Stimulated activated CD4-positive, alpha-beta T cell treated with anti-CD3 and anti-CD28 coated beads, Interleukin-15, amount 100 ng/mL, for 48 hours (primary cell): ENCODE measurements at regions not wholly inside any gene's neighbourhood (a gene's known extent, or its start where the extent isn't known, plus 50 kb on each side); places are given as distances from the start of the nearest gene placed in this dataset.

Source experiments
- DNase-seq, 2 donors: peaks; one replicate each; pipeline ENCODE4 v3.0.0-alpha.2; 2020; ENCODE audit warnings: low read depth in 2 of 2

GRCh38 chr5:6236170-6236793 lies 142.1 kb downstream of the MED10 start:
- no peak for DNase-seq

- no peak for DNase-seq
Observed at GRCh38 chr5:6235726-6236125, 142.6 kb downstream of the MED10 start.

- DNase-seq: no peak
Observed at GRCh38 chr5:6228257-6229250, 149.8 kb downstream of the MED10 start.

- no peak for DNase-seq
Observed at GRCh38 chr5:6225121-6225607, 153.2 kb downstream of the MED10 start.

- no peak for DNase-seq
Observed at GRCh38 chr5:6224406-6224805, 153.9 kb downstream of the MED10 start.

- no peak for DNase-seq
Observed at GRCh38 chr5:6222899-6223298, 155.4 kb downstream of the MED10 start.

- DNase-seq: no peak
Observed at GRCh38 chr5:6222121-6222520, 156.2 kb downstream of the MED10 start.

GRCh38 chr5:6221141-6221626 lies 157.2 kb downstream of the MED10 start:
- no peak for DNase-seq

GRCh38 chr5:6220346-6221088 lies 157.8 kb downstream of the MED10 start:
- DNase-seq: no peak

GRCh38 chr5:6218517-6218916 lies 159.8 kb downstream of the MED10 start:
- no peak for DNase-seq

- DNase-seq: no peak
Observed at GRCh38 chr5:6218116-6218515, 160.2 kb downstream of the MED10 start.

- DNase-seq: no peak
Observed at GRCh38 chr5:6216471-6217075, 161.8 kb downstream of the MED10 start.

- no peak for DNase-seq
Observed at GRCh38 chr5:6215891-6216290, 162.5 kb downstream of the MED10 start.

- DNase-seq: no peak
Observed at GRCh38 chr5:6212244-6212643, 166.1 kb downstream of the MED10 start.

- no peak for DNase-seq
Observed at GRCh38 chr5:6206501-6206900, 171.8 kb downstream of the MED10 start.

- no peak for DNase-seq
Observed at GRCh38 chr5:6202968-6203365, 175.4 kb downstream of the MED10 start.

GRCh38 chr5:6202149-6202967 lies 176.0 kb downstream of the MED10 start:
- no peak for DNase-seq

- no peak for DNase-seq
Observed at GRCh38 chr5:6201631-6202030, 176.7 kb downstream of the MED10 start.

- DNase-seq: no peak
Observed at GRCh38 chr5:6198531-6198930, 179.8 kb downstream of the MED10 start.

GRCh38 chr5:6197427-6197826 lies 180.9 kb downstream of the MED10 start:
- DNase-seq: no peak
